Right lobe of liver (tissue), 6 donors: ENCODE measurements at regions not wholly inside any gene's neighbourhood (a gene's known extent, or its start where the extent isn't known, plus 50 kb on each side); places are given as distances from the start of the nearest gene placed in this dataset.

Experiments
- ATAC-seq, 4 donors: fragments of 200-7000 bp; cut with Tn5 transposase; one replicate each; pipeline ENCODE4 v1.9.1; 2020; ENCODE audit warnings: mild to moderate bottlenecking in 4 of 4, moderate library complexity in 4 of 4
- DNase-seq, 3 donors: peaks; one replicate each; pipeline ENCODE4 v3.0.0-alpha.2; 2020
- H3K27ac ChIP-seq, 3 donors: fragments of 200-600 bp; one replicate each; pipeline ENCODE4 v1.8.0; 2022
- H3K27me3 ChIP-seq, 2 donors: fragments of 200-600 bp; one replicate each; pipeline ENCODE4 v1.8.0; 2022
- H3K36me3 ChIP-seq, 4 donors: fragments of 200-600 bp; sonication (generic) in 1 of 4; one replicate each; pipeline versions ENCODE4 v1.5.1 to v1.8.0; 2017 to 2022; ENCODE audit warnings: control low read depth in 1 of 4
- H3K4me1 ChIP-seq, 4 donors: fragments of 200-600 bp; sonication (generic) in 1 of 4; one replicate each; pipeline versions ENCODE4 v1.5.1 to v1.8.0; 2017 to 2022; ENCODE audit warnings: control low read depth in 1 of 4
- H3K4me3 ChIP-seq, 3 donors: fragments of 200-600 bp; one replicate each; pipeline ENCODE4 v1.8.0; 2022
- H3K9me3 ChIP-seq, 4 donors: fragments of 200-600 bp; sonication (generic) in 1 of 4; one replicate each; pipeline versions ENCODE4 v1.5.1 to v1.8.0; 2017 to 2022; ENCODE audit warnings: control low read depth in 1 of 4
- POLR2A ChIP-seq: fragments of 450-650 bp; IDR thresholded peaks from one replicate; pipeline ENCODE4 v1.6.1; 2017; ENCODE audit warnings: antibody characterized with exemption, mild to moderate bottlenecking
- WGBS: methylation state at CpG from one replicate; pipeline ENCODE4 v1.1.6; 2018; ENCODE audit warnings: low coverage, low lambda C conversion rate; ENCODE audit not compliant: insufficient coverage; ENCODE audit errors: missing lambda C conversion rate; 5-methylcytosine and 5-hydroxymethylcytosine counted together
- intact Hi-C, 2 donors: fragments of 100-400 bp; cut with DNase I; formaldehyde crosslinking; loops; one replicate each; pipeline versions ENCODE4 v1.11.2 to v1.14.1; 2022
- TF ChIP-seq, protein P1 (sequence below), 4 donors: fragments of 200-600 bp in 3 of 4; fragments of 450-650 bp in 1 of 4; IDR thresholded peaks; one replicate each; pipeline versions ENCODE4 v1.5.1 to v1.8.0; 2016 to 2022; ENCODE audit warnings: antibody characterized with exemption in 4 of 4, mild to moderate bottlenecking in 2 of 4
- donor health status: DM: no; HTN: yes; CAD: no.
- donor health status: DM: no; HTN: no; CAD: no.
- donor health status: DM: no; HTN: no; CAD: no.
- donor health status: DM: no; HTN: yes; CAD: no.
- donor health status: DM: no; HTN: yes; CAD: no.

DNA sequence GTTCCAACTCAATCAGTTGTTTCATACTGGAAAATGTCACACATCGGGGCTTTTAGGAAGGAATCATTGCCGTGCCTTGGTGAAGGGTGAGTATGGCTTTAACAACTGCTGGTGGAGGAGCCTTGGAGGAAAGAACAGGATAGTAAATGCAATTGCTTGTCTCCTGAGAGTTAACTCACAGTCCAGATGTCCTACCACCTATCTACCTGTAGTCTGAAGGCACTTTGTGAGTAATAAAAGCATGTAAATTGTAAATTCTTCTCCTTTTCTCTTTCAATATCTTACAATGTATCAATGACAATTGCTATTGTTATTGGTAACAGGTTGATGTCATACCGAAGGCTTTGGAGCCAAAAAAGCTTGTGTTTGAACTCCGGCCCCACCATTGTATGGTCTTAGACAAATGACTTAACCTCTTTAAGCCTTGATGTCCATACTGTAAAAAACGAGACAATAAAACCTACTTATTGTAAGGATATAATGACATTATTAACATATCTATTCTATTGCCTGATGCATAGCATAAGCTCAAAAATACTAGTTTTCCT, 397.4 kb downstream of the ADAMTS20 start:
- no peaks in the 10 kb centered on the region for H3K27me3 ChIP-seq
- no peak overlapping the region for H3K4me3 ChIP-seq
- intact Hi-C loops = no loop called here
- ATAC-seq (no peak), DNase-seq (no peak)
- H3K27ac ChIP-seq = no peak overlapping the region
- H3K4me1 ChIP-seq = no peaks in the 10 kb centered on the region
- H3K9me3 ChIP-seq = no peaks in the 10 kb centered on the region
- no peaks in the 10 kb centered on the region for H3K36me3 ChIP-seq
- WGBS = 30% methylated on average over 5 of the region's 5 CpGs
- TF ChIP-seq POLR2A = no peak

DNA sequence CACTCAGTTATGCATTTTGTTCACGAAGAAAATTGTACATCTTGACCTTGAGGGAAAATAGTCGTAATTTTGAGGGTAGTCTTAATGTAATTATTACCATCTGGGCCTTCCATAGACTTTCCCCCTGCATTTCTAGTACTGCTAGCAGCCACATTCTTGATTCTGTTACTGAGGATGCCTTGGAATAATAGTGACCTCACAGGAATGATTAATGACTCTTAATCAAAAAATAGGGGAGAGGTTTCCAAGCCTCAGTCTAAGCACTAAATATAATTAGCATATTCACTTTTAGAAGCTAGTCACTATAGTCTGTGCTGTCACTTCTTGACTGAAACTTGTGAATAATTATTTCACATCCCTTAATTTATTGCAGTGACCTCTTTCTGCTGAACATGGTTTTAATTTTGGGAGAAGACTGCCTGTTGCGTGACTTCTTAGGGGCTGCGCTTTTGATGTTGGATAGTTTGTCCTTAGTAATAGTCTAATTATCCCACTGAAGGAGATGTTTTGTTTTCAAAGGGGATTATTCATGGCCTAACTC, 400.5 kb downstream of the ADAMTS20 start:
- Histone ChIP-seq H3K27me3 (no peaks in the 10 kb centered on the region), H3K4me3 (no peak overlapping the region), H3K4me1 (no peaks in the 10 kb centered on the region), H3K9me3 (no peaks in the 10 kb centered on the region), H3K27ac (no peak overlapping the region), H3K36me3 (no peaks in the 10 kb centered on the region)
- WGBS = 52% methylated on average over 4 of the region's 4 CpGs
- intact Hi-C loops = no loop called here
- DNase-seq (no peak), ATAC-seq (no peak)
- TF ChIP-seq, protein P1, sequence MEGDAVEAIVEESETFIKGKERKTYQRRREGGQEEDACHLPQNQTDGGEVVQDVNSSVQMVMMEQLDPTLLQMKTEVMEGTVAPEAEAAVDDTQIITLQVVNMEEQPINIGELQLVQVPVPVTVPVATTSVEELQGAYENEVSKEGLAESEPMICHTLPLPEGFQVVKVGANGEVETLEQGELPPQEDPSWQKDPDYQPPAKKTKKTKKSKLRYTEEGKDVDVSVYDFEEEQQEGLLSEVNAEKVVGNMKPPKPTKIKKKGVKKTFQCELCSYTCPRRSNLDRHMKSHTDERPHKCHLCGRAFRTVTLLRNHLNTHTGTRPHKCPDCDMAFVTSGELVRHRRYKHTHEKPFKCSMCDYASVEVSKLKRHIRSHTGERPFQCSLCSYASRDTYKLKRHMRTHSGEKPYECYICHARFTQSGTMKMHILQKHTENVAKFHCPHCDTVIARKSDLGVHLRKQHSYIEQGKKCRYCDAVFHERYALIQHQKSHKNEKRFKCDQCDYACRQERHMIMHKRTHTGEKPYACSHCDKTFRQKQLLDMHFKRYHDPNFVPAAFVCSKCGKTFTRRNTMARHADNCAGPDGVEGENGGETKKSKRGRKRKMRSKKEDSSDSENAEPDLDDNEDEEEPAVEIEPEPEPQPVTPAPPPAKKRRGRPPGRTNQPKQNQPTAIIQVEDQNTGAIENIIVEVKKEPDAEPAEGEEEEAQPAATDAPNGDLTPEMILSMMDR (IDR thresholded peaks at IDR 0.05) = no peak
- TF ChIP-seq POLR2A = no peak

DNA sequence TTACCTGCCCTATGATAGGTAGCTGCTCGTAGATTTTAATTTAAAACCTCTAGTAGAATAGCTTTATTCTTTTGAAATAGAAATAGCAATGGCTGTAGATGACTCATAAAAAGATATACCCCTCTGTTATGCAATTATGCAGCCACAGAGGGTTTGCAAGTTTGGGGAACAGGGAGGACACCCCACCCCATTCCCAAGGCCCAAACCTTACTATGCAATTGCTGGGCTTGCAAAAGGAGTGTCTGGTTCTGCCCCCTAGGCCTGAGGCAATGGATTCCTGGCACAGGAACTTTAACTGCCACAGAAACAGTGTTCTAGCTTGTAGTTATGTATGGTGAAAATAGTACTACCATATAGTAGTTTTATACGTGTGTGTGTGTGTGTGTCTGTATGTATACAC, 403.3 kb downstream of the ADAMTS20 start:
- TF ChIP-seq, protein P1 (IDR thresholded peaks at IDR 0.05) = no peak
- TF ChIP-seq POLR2A = no peak
- no peaks in the 10 kb centered on the region for H3K36me3 ChIP-seq
- no peak overlapping the region for H3K4me3 ChIP-seq
- DNase-seq (no peak), ATAC-seq (no peak)
- H3K27ac ChIP-seq = no peak overlapping the region
- WGBS = 51% methylated on average over 2 of the region's 2 CpGs
- no peaks in the 10 kb centered on the region for H3K9me3 ChIP-seq
- intact Hi-C loops = no loop called here
- H3K4me1 ChIP-seq = no peaks in the 10 kb centered on the region
- no peaks in the 10 kb centered on the region for H3K27me3 ChIP-seq

DNA sequence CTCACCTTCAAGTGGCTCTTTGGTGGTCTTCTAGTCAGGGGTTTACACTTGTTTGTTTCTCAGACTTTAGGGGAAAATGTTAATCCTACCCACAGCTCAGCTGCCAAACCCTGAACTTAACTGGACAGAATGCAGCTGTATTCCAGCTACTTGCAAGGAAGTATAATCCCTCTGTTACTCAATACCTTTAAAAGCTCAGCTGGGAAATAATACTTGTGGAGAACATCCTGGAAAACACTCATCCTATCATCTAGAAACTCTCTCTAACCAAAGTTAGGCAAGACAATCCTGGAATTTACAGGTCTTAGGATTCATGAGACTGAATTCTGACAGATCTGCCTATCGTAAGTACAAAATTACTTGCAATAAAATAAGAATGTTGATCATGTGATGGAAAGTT, 404.1 kb downstream of the ADAMTS20 start:
- H3K9me3 ChIP-seq = no peaks in the 10 kb centered on the region
- 62% methylated on average over 1 of the region's 1 CpG for WGBS
- no peak for TF ChIP-seq POLR2A
- TF ChIP-seq, protein P1 (IDR thresholded peaks at IDR 0.05) = no peak
- no peaks in the 10 kb centered on the region for H3K4me1 ChIP-seq
- intact Hi-C loops = no loop called here
- no peaks in the 10 kb centered on the region for H3K36me3 ChIP-seq
- DNase-seq (no peak), ATAC-seq (no peak)
- H3K4me3 ChIP-seq = no peak overlapping the region
- H3K27me3 ChIP-seq = no peaks in the 10 kb centered on the region
- H3K27ac ChIP-seq = no peak overlapping the region

DNA sequence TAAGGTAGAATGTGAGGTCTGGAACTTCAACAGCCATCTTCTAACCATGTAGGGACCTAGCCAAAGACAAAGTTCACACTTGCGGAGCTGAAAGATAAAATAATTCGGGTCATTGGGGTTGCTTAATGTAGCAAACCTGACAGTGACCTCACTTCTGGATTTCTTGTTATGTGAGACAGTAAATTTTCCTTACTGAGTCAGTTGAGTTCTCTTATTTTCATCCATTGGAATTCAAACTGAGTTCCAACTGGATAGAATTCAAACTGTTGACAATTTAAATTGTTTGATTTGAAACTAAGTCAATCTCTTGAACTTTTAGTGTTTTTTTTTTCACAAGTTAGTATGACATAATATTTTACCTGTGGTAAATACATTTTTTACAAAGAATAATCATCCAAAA, 406.5 kb downstream of the ADAMTS20 start:
- H3K9me3 ChIP-seq = no peaks in the 10 kb centered on the region
- 43% methylated on average over 2 of the region's 2 CpGs for WGBS
- ATAC-seq (no peak), DNase-seq (no peak)
- no peaks in the 10 kb centered on the region for H3K27me3 ChIP-seq
- no peak overlapping the region for H3K27ac ChIP-seq
- no peaks in the 10 kb centered on the region for H3K36me3 ChIP-seq
- intact Hi-C loops = no loop called here
- H3K4me1 ChIP-seq = no peaks in the 10 kb centered on the region
- H3K4me3 ChIP-seq = no peak overlapping the region
- TF ChIP-seq POLR2A = no peak
- TF ChIP-seq, protein P1 (IDR thresholded peaks at IDR 0.05) = no peak
